ENCODE measurements at regions not wholly inside any gene's neighbourhood (a gene's known extent, or its start where the extent isn't known, plus 50 kb on each side); places are given as distances from the start of the nearest gene placed in this dataset.

- no peak for DNase-seq (ENCODE audit: low spot score)
Measured at GRCh38 chr10:27451054-27451453, 53.0 kb upstream of the RAB18 start.

- DNase-seq (ENCODE audit: low spot score), result no peak
Measured at GRCh38 chr10:27450225-27450624, 53.9 kb upstream of the RAB18 start.

- no peak for DNase-seq (ENCODE audit: low spot score)
Measured at GRCh38 chr10:27449571-27449970, 54.5 kb upstream of the RAB18 start.

- DNase-seq (ENCODE audit: low spot score), result no peak
Measured at GRCh38 chr10:27448921-27449320, 55.2 kb upstream of the RAB18 start.

GRCh38 chr10:27447540-27447939 lies 56.6 kb upstream of the RAB18 start:
- no peak for DNase-seq (ENCODE audit: low spot score)

- DNase-seq (ENCODE audit: low spot score), result no peak
Measured at GRCh38 chr10:27446091-27446918, 57.8 kb upstream of the RAB18 start.

GRCh38 chr10:27445070-27445469 lies 59.0 kb upstream of the RAB18 start:
- DNase-seq (ENCODE audit: low spot score), result no peak

- DNase-seq (ENCODE audit: low spot score), result no peak
Measured at GRCh38 chr10:27440478-27440877, 63.6 kb upstream of the RAB18 start.

- DNase-seq (ENCODE audit: low spot score), result no peak
Measured at GRCh38 chr10:27440021-27440420, 64.1 kb upstream of the RAB18 start.

- no peak for DNase-seq (ENCODE audit: low spot score)
Measured at GRCh38 chr10:27439101-27439500, 65.0 kb upstream of the RAB18 start.

- no peak for DNase-seq (ENCODE audit: low spot score)
Measured at GRCh38 chr10:27437775-27438174, 66.3 kb upstream of the RAB18 start.

- DNase-seq (ENCODE audit: low spot score), result no peak
Measured at GRCh38 chr10:27436710-27437109, 67.4 kb upstream of the RAB18 start.

GRCh38 chr10:27433976-27434375 lies 70.1 kb upstream of the RAB18 start:
- DNase-seq (ENCODE audit: low spot score), result no peak

GRCh38 chr10:27426948-27427467 lies 77.1 kb upstream of the RAB18 start:
- DNase-seq (ENCODE audit: low spot score), result no peak

GRCh38 chr10:27413831-27414348 lies 90.2 kb upstream of the RAB18 start:
- DNase-seq (ENCODE audit: low spot score), result no peak

- DNase-seq (ENCODE audit: low spot score), result no peak
Measured at GRCh38 chr10:27413387-27413786, 90.7 kb upstream of the RAB18 start.

GRCh38 chr10:27410153-27410552 lies 94.0 kb upstream of the RAB18 start:
- no peak for DNase-seq (ENCODE audit: low spot score)

GRCh38 chr10:27407271-27407670 lies 96.8 kb upstream of the RAB18 start:
- no peak for DNase-seq (ENCODE audit: low spot score)

GRCh38 chr10:27399871-27400270 lies 104.2 kb upstream of the RAB18 start:
- DNase-seq (ENCODE audit: low spot score), result no peak

GRCh38 chr10:27393961-27394360 lies 110.1 kb upstream of the RAB18 start:
- DNase-seq (ENCODE audit: low spot score), result no peak

- no peak for DNase-seq (ENCODE audit: low spot score)
Measured at GRCh38 chr10:27392606-27393005, 111.5 kb upstream of the RAB18 start.

- no peak for DNase-seq (ENCODE audit: low spot score)
Measured at GRCh38 chr10:27391916-27392315, 112.2 kb upstream of the RAB18 start.

GRCh38 chr10:27391325-27391724 lies 112.8 kb upstream of the RAB18 start:
- DNase-seq (ENCODE audit: low spot score), result no peak

- no peak for DNase-seq (ENCODE audit: low spot score)
Measured at GRCh38 chr10:27390681-27391080, 113.4 kb upstream of the RAB18 start.

Measured in ureter (tissue), 1 donor.